ENCODE measurements at regions not wholly inside any gene's neighbourhood (a gene's known extent, or its start where the extent isn't known, plus 50 kb on each side); places are given as distances from the start of the nearest gene placed in this dataset.

- DNase-seq (ENCODE audit: low read depth, low spot score) = no peak
Measured at GRCh38 chr2:18426174-18426573, 134.3 kb downstream of the RDH14 start.

- DNase-seq (ENCODE audit: low read depth, low spot score) = no peak
Measured at GRCh38 chr2:18425210-18425703, 135.2 kb downstream of the RDH14 start.

- no peak for DNase-seq (ENCODE audit: low read depth, low spot score)
Measured at GRCh38 chr2:18423636-18424035, 136.8 kb downstream of the RDH14 start.

GRCh38 chr2:18422432-18423165 is 137.9 kb downstream of the RDH14 start:
- DNase-seq (ENCODE audit: low read depth, low spot score) = no peak

GRCh38 chr2:18413676-18414396 is 146.6 kb downstream of the RDH14 start:
- DNase-seq (ENCODE audit: low read depth, low spot score) = peak; percentile 39

- no peak for DNase-seq (ENCODE audit: low read depth, low spot score)
Measured at GRCh38 chr2:18412980-18413675, 147.3 kb downstream of the RDH14 start.

GRCh38 chr2:18411626-18412025 is 148.8 kb downstream of the RDH14 start:
- DNase-seq (ENCODE audit: low read depth, low spot score) = no peak

- DNase-seq (ENCODE audit: low read depth, low spot score) = no peak
Measured at GRCh38 chr2:18410543-18410942, 149.9 kb downstream of the RDH14 start.

- no peak for DNase-seq (ENCODE audit: low read depth, low spot score)
Measured at GRCh38 chr2:18408638-18409037, 151.8 kb downstream of the RDH14 start.

- DNase-seq (ENCODE audit: low read depth, low spot score) = no peak
Measured at GRCh38 chr2:18406219-18406618, 154.2 kb downstream of the RDH14 start.

- DNase-seq (ENCODE audit: low read depth, low spot score) = no peak
Measured at GRCh38 chr2:18404708-18405107, 155.7 kb downstream of the RDH14 start.

- DNase-seq (ENCODE audit: low read depth, low spot score) = no peak
Measured at GRCh38 chr2:18403921-18404522, 156.4 kb downstream of the RDH14 start.

GRCh38 chr2:18402831-18403230 is 157.6 kb downstream of the RDH14 start:
- DNase-seq (ENCODE audit: low read depth, low spot score) = no peak

GRCh38 chr2:18401471-18401870 is 159.0 kb downstream of the RDH14 start:
- DNase-seq (ENCODE audit: low read depth, low spot score) = no peak

GRCh38 chr2:18399601-18400000 is 160.9 kb downstream of the RDH14 start:
- DNase-seq (ENCODE audit: low read depth, low spot score) = no peak

- no peak for DNase-seq (ENCODE audit: low read depth, low spot score)
Measured at GRCh38 chr2:18398833-18399232, 161.6 kb downstream of the RDH14 start.

- DNase-seq (ENCODE audit: low read depth, low spot score) = no peak
Measured at GRCh38 chr2:18396329-18397010, 164.0 kb downstream of the RDH14 start.

GRCh38 chr2:18395555-18395954 is 164.9 kb downstream of the RDH14 start:
- DNase-seq (ENCODE audit: low read depth, low spot score) = no peak

- DNase-seq (ENCODE audit: low read depth, low spot score) = peak; percentile 29
Measured at GRCh38 chr2:18387441-18388206, 172.8 kb downstream of the RDH14 start.

- DNase-seq (ENCODE audit: low read depth, low spot score) = no peak
Measured at GRCh38 chr2:18384242-18384641, 176.2 kb downstream of the RDH14 start.
